Osteocyte (in vitro differentiated cells): ENCODE measurements at regions not wholly inside any gene's neighbourhood (a gene's known extent, or its start where the extent isn't known, plus 50 kb on each side); places are given as distances from the start of the nearest gene placed in this dataset.

Source experiments
- DNase-seq: peaks from one replicate; pipeline ENCODE4 v3.0.0; 2021; ENCODE audit warnings: mixed read lengths; ENCODE audit not compliant: unreplicated experiment; ENCODE audit errors: extremely low spot score
- H3K27ac Mint-ChIP-seq: one replicate; pipeline ENCODE4 v1.8.0; 2021; ENCODE audit warnings: mild to moderate bottlenecking, mixed read lengths; ENCODE audit not compliant: unreplicated experiment
- H3K27me3 Mint-ChIP-seq: one replicate; pipeline ENCODE4 v1.8.0; 2021; ENCODE audit warnings: mixed read lengths; ENCODE audit not compliant: unreplicated experiment
- H3K36me3 Mint-ChIP-seq: one replicate; pipeline ENCODE4 v1.8.0; 2021; ENCODE audit warnings: mixed read lengths; ENCODE audit not compliant: unreplicated experiment
- H3K4me1 Mint-ChIP-seq: one replicate; pipeline ENCODE4 v1.8.0; 2021; ENCODE audit warnings: mixed read lengths; ENCODE audit not compliant: unreplicated experiment
- H3K4me3 Mint-ChIP-seq: one replicate; pipeline ENCODE4 v1.8.0; 2021; ENCODE audit warnings: mild to moderate bottlenecking, moderate library complexity, mixed read lengths; ENCODE audit not compliant: unreplicated experiment
- H3K9me3 Mint-ChIP-seq: one replicate; pipeline ENCODE4 v1.8.0; 2021; ENCODE audit warnings: mixed read lengths; ENCODE audit not compliant: unreplicated experiment
- CTCF ChIP-seq: fragments of 200-600 bp; sonication (generic); IDR thresholded peaks from 2 replicates; pipeline ENCODE4 v1.5.0; 2021; ENCODE audit warnings: antibody characterized with exemption, mild to moderate bottlenecking, moderate library complexity

GRCh38 chr4:175884048-175884447, 72.0 kb upstream of the GPM6A start:
- Mint-ChIP-seq H3K4me1 (no peaks in the 10 kb centered on the region), H3K4me3 (no peak overlapping the region), H3K27me3 (peaks cover 6% of the 10 kb centered on the region), H3K27ac (no peak overlapping the region), H3K36me3 (no peaks in the 10 kb centered on the region), H3K9me3 (no peaks in the 10 kb centered on the region)
- DNase-seq = no peak
- TF ChIP-seq CTCF = no peak

GRCh38 chr4:175891231-175891630, 79.2 kb upstream of the GPM6A start:
- H3K4me1 Mint-ChIP-seq = no peaks in the 10 kb centered on the region
- no peak for TF ChIP-seq CTCF
- H3K4me3 Mint-ChIP-seq = no peak overlapping the region
- peaks cover 30% of the 10 kb centered on the region for H3K27me3 Mint-ChIP-seq
- no peak overlapping the region for H3K27ac Mint-ChIP-seq
- no peak for DNase-seq
- no peaks in the 10 kb centered on the region for H3K36me3 Mint-ChIP-seq
- no peaks in the 10 kb centered on the region for H3K9me3 Mint-ChIP-seq

- no peak overlapping the region for H3K4me3 Mint-ChIP-seq
- no peak for DNase-seq
- no peaks in the 10 kb centered on the region for H3K4me1 Mint-ChIP-seq
- H3K36me3 Mint-ChIP-seq = no peaks in the 10 kb centered on the region
- no peak overlapping the region for H3K27ac Mint-ChIP-seq
- H3K9me3 Mint-ChIP-seq = no peaks in the 10 kb centered on the region
- TF ChIP-seq CTCF = peak; percentile 60
- peaks cover 28% of the 10 kb centered on the region for H3K27me3 Mint-ChIP-seq
These were observed 79.8 kb upstream of the GPM6A start for GRCh38 chr4:175891851-175892250.

- Mint-ChIP-seq H3K9me3 (no peaks in the 10 kb centered on the region), H3K27me3 (peaks cover 14% of the 10 kb centered on the region), H3K36me3 (no peaks in the 10 kb centered on the region), H3K4me1 (no peaks in the 10 kb centered on the region), H3K4me3 (no peak overlapping the region), H3K27ac (no peak overlapping the region)
- no peak for TF ChIP-seq CTCF
- no peak for DNase-seq
These were observed 93.9 kb upstream of the GPM6A start for GRCh38 chr4:175905925-175906324.

GRCh38 chr4:175906384-175906783, 94.3 kb upstream of the GPM6A start:
- no peak overlapping the region for H3K27ac Mint-ChIP-seq

More at GRCh38 chr4:175906384-175906783, 94.3 kb upstream of the GPM6A start:
- no peak for TF ChIP-seq CTCF
- no peaks in the 10 kb centered on the region for H3K36me3 Mint-ChIP-seq
- peaks cover 15% of the 10 kb centered on the region for H3K27me3 Mint-ChIP-seq
- no peaks in the 10 kb centered on the region for H3K9me3 Mint-ChIP-seq
- no peaks in the 10 kb centered on the region for H3K4me1 Mint-ChIP-seq
- H3K4me3 Mint-ChIP-seq = no peak overlapping the region
- DNase-seq = no peak
